Cardiac muscle cell (in vitro differentiated cells and primary cell): ENCODE measurements at regions not wholly inside any gene's neighbourhood (a gene's known extent, or its start where the extent isn't known, plus 50 kb on each side); places are given as distances from the start of the nearest gene placed in this dataset.

Source experiments
- DNase-seq, 2 donors: peaks; one replicate each; pipeline versions ENCODE4 v3.0.0 to v3.0.0-alpha.2; 2010 to 2017; ENCODE audit warnings: low read depth in 1 of 2, low spot score in 1 of 2
- H3K27ac ChIP-seq: fragments of 200-600 bp; sonication (generic); 2 replicates; pipeline ENCODE4 v1.5.1; 2016
- H3K27me3 ChIP-seq: fragments of 200-600 bp; sonication (generic); 2 replicates; pipeline ENCODE4 v1.6.0; 2016; ENCODE audit warnings: control low read depth
- H3K36me3 ChIP-seq: fragments of 200-600 bp; sonication (generic); 2 replicates; pipeline ENCODE4 v1.5.1; 2016; ENCODE audit warnings: control low read depth
- H3K4me1 ChIP-seq: fragments of 200-600 bp; sonication (generic); 2 replicates; pipeline ENCODE4 v1.8.1; 2017; ENCODE audit warnings: low read depth, mild to moderate bottlenecking, mixed run types
- H3K4me3 ChIP-seq: fragments of 200-600 bp; sonication (generic); 2 replicates; pipeline ENCODE4 v1.5.1; 2016; ENCODE audit warnings: mild to moderate bottlenecking
- H3K9me3 ChIP-seq: fragments of 200-600 bp; sonication (generic); 2 replicates; pipeline ENCODE4 v1.5.1; 2017; ENCODE audit warnings: low read depth, mild to moderate bottlenecking, control low read depth
- CTCF ChIP-seq: IDR thresholded peaks from 2 replicates; pipeline ENCODE4 v1.5.1; 2012; ENCODE audit warnings: low read depth, mild to moderate bottlenecking, low read length

GRCh38 chr21:35479529-35479928 lies 430.4 kb upstream of the RUNX1 start:
- peaks cover under 1% of the 10 kb centered on the region for H3K27me3 ChIP-seq
- no peak overlapping the region for H3K27ac ChIP-seq
- H3K36me3 ChIP-seq, result no peaks in the 10 kb centered on the region
- no peaks in the 10 kb centered on the region for H3K9me3 ChIP-seq
- no peak for DNase-seq
- no peak overlapping the region for H3K4me3 ChIP-seq
- TF ChIP-seq CTCF, result no peak
- no peaks in the 10 kb centered on the region for H3K4me1 ChIP-seq

- Histone ChIP-seq H3K36me3 (no peaks in the 10 kb centered on the region), H3K4me3 (no peak overlapping the region), H3K4me1 (no peaks in the 10 kb centered on the region), H3K27me3 (no peaks in the 10 kb centered on the region), H3K27ac (no peak overlapping the region), H3K9me3 (no peaks in the 10 kb centered on the region)
- TF ChIP-seq CTCF, result no peak
- DNase-seq, result no peak
These were observed 430.0 kb upstream of the RUNX1 start for GRCh38 chr21:35479065-35479448.

GRCh38 chr21:35478161-35479064 lies 429.3 kb upstream of the RUNX1 start:
- no peaks in the 10 kb centered on the region for H3K36me3 ChIP-seq
- TF ChIP-seq CTCF, result no peak
- no peaks in the 10 kb centered on the region for H3K9me3 ChIP-seq
- peak in 1 of 2 donors; percentile 87 for DNase-seq
- no peak overlapping the region for H3K4me3 ChIP-seq
- H3K27me3 ChIP-seq, result peaks cover under 1% of the 10 kb centered on the region
- H3K27ac ChIP-seq, result no peak overlapping the region
- no peaks in the 10 kb centered on the region for H3K4me1 ChIP-seq

GRCh38 chr21:35477622-35478021 lies 428.5 kb upstream of the RUNX1 start:
- DNase-seq, result no peak
- H3K4me3 ChIP-seq, result no peak overlapping the region
- no peak for TF ChIP-seq CTCF
- H3K36me3 ChIP-seq, result no peaks in the 10 kb centered on the region
- no peaks in the 10 kb centered on the region for H3K9me3 ChIP-seq
- H3K27me3 ChIP-seq, result peaks cover 4% of the 10 kb centered on the region
- H3K27ac ChIP-seq, result no peak overlapping the region
- H3K4me1 ChIP-seq, result no peaks in the 10 kb centered on the region

GRCh38 chr21:35476621-35477395 lies 427.7 kb upstream of the RUNX1 start:
- Histone ChIP-seq H3K36me3 (no peaks in the 10 kb centered on the region), H3K9me3 (no peaks in the 10 kb centered on the region), H3K27me3 (peaks cover 4% of the 10 kb centered on the region), H3K27ac (no peak overlapping the region), H3K4me1 (no peaks in the 10 kb centered on the region), H3K4me3 (no peak overlapping the region)
- TF ChIP-seq CTCF, result no peak
- DNase-seq, result peak in 1 of 2 donors; percentile 69
